Coronary artery (tissue), 2 donors: ENCODE measurements at regions not wholly inside any gene's neighbourhood (a gene's known extent, or its start where the extent isn't known, plus 50 kb on each side); places are given as distances from the start of the nearest gene placed in this dataset.

Experiments
- DNase-seq: peaks from one replicate; pipeline ENCODE4 v3.0.0-alpha.2; 2017; ENCODE audit warnings: low spot score
- H3K27ac ChIP-seq, 2 donors: fragments of 200-600 bp; sonication (generic); one replicate each; pipeline ENCODE4 v1.5.1; 2016 to 2019
- H3K4me3 ChIP-seq: fragments of 200-600 bp; sonication (generic); 2 replicates; pipeline ENCODE4 v1.5.1; 2016; ENCODE audit warnings: mild to moderate bottlenecking, moderate library complexity
- TF ChIP-seq, protein P1 (sequence below): fragments of 200-600 bp; sonication (generic); IDR thresholded peaks from one replicate; pipeline ENCODE4 v1.5.1; 2019; ENCODE audit warnings: antibody characterized with exemption

DNA sequence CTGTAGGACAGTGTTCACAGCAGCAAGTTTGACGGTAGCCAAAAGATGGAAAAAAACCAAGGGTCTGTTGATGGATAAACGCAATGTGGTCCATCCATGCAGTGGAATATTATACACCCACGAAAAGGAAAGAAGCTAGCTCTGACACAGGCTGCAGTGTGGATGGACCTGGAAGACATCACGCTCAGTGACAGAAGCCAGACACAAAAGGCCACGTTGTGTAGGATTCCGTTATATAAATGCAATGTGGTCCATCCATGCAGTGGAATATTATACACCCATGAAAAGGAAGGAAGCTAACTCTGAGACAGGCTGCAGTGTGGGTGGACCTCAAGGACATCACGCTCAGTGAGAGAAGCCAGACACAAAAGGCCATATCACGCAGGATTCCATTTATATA is 105.5 kb upstream of the SHOX start:
- H3K27ac ChIP-seq, result no peak overlapping the region
- TF ChIP-seq, protein P1, sequence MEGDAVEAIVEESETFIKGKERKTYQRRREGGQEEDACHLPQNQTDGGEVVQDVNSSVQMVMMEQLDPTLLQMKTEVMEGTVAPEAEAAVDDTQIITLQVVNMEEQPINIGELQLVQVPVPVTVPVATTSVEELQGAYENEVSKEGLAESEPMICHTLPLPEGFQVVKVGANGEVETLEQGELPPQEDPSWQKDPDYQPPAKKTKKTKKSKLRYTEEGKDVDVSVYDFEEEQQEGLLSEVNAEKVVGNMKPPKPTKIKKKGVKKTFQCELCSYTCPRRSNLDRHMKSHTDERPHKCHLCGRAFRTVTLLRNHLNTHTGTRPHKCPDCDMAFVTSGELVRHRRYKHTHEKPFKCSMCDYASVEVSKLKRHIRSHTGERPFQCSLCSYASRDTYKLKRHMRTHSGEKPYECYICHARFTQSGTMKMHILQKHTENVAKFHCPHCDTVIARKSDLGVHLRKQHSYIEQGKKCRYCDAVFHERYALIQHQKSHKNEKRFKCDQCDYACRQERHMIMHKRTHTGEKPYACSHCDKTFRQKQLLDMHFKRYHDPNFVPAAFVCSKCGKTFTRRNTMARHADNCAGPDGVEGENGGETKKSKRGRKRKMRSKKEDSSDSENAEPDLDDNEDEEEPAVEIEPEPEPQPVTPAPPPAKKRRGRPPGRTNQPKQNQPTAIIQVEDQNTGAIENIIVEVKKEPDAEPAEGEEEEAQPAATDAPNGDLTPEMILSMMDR, result no peak
- no peak for DNase-seq
- no peak overlapping the region for H3K4me3 ChIP-seq

DNA sequence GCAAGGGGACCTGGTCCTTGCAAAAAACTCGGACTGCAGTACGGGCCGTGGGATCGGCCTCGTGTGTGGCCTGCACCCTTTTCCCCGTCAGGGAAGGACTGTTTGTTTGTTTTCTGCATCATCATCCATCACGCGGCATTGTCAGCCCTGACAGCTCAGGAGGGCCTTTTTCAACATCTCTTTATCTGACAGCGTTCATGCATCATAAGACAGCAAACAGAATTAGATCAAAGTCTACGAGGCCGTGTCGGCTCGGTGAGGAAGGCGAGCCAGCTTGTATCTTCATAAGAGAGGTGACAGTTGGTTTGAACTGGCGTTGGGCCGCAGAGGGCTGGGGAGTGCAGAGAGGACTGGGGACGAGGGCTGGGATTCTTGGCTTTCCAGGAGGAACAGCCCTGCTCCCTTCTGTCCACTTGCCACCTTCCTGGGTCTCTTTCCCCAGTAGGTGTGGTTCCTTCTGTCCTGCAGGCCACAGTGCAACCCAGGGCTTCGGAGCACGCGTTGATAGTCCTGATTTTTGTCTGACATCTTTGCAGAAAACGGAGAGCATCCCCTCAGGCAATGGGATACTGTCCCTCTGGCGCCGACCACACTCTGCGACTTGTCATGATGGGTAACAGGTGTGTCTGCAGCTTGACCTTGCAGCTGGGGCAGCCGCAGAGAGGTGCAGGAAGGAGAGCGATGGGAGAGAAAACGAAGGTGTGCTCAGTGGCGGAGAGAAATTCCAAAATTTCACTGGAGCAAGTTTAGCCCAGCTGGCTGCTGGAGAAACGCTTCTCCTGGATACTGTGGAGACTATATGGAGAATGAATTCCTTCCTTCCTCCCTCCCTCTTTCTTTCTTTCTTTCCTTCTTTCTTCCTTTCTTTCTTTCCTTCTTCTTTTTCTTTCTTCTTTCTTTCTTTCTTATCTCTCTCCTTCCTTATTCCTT is 104.0 kb upstream of the SHOX start:
- TF ChIP-seq, protein P1, result no peak
- Histone ChIP-seq H3K27ac (no peak overlapping the region), H3K4me3 (no peak overlapping the region)
- no peak for DNase-seq

DNA sequence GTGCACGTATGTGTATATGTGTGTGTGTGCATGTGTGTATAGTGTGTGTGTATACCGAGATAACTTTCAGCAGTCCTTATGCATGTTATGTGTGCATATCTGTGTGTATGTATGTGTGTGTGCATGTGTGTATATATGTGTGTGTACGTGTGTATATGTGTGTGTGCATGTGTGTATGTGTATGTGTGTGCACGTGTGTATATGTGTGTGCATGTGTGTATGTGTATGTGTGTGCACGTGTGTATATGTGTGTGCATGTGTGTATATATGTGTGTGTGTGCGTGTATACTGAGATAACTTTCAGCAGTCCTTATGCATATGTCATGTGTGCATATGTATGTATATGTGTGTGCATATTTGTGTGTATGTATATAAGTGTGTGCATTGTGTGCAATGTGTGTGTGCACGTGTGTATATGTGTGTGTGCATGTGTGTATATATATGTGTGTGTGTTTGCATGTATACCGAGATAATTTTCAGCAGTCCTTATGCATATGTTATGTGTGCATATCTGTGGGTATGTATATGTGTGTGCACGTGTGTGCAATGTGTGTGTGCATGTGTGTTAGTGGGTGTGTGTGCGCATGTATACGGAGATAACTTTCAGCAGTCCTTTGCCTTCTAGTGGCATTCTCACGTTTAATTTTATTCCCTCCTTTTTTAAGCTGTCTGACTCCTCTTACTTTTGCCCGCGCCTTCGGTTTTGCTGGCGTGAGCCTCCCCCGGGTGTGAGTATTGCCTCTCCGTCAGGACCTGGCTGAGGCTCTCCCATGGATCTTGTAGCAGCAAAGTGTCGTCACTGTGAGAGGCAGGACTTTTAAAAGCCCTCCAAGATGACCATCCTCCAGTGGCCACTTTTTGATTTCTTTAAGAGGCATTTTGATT is 99.6 kb upstream of the SHOX start:
- H3K27ac ChIP-seq, result no peak overlapping the region
- TF ChIP-seq, protein P1, result no peak
- H3K4me3 ChIP-seq, result no peak overlapping the region
- DNase-seq, result no peak

DNA sequence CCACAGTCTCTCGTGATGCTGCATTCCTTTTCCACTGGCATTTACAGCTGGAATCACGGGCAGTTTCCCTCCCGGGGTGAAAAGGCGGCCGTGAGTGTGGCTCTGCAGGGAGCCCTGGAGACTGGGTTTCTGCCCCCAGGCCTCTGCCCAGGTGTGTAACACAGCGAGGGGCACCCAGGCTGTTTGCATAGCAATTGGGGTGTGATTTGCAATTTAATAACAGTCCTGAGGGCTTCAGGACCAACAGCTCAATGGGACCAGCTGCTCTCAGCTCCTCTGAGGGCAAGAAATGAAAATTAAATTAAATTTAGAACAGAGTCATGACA is 99.0 kb upstream of the SHOX start:
- TF ChIP-seq, protein P1, result no peak
- no peak overlapping the region for H3K27ac ChIP-seq
- DNase-seq, result no peak
- no peak overlapping the region for H3K4me3 ChIP-seq

DNA sequence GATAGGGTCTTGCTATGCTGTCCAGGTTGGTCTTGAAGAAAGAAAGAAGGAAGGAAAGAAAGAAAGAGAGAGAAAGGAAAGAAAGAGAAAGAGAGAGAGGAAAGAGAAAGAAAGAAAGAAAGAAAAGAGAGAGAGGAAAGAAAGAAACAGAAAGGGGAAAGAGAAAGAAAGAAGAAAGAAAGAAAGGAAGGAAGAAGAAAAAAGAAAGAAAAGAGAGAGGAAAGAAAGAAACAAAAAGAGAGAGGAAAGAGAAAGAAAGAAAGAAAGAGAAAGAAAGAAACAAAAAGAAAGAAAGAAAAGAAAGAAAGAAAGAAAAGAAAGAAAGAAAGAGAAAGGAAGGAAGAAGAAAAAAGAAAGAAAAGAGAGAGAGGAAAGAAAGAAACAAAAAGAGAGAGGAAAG is 95.8 kb upstream of the SHOX start:
- DNase-seq, result no peak
- H3K27ac ChIP-seq, result no peak overlapping the region
- H3K4me3 ChIP-seq, result no peak overlapping the region
- TF ChIP-seq, protein P1, result no peak

DNA sequence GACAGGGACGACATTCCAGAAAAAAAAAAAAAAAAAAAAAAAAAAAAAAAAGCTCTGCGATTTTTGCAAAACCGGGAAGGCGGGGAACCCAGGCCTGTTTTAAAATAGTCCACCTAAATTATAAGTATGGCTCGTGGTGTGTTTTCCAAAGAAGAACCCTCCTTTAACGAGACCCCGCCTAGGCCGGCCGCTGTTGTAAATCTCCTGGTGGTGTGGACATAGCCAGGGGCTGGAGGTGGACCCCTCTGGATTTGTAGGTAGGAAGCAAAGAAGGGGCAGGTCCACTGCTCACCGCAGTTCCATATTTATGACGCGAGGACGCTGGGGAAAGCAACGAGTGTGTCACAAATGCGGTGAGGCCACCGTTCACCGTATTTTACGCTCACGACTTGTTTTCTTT is 94.0 kb upstream of the SHOX start:
- TF ChIP-seq, protein P1, result no peak
- no peak for DNase-seq

More for the DNA sequence above, 94.0 kb upstream of the SHOX start:
- Histone ChIP-seq H3K27ac (no peak overlapping the region), H3K4me3 (no peak overlapping the region)
